ENCODE measurements at regions not wholly inside any gene's neighbourhood (a gene's known extent, or its start where the extent isn't known, plus 50 kb on each side); places are given as distances from the start of the nearest gene placed in this dataset.

- Histone ChIP-seq H3K9me3 (no peaks in the 10 kb centered on the region), H3K36me3 (no peaks in the 10 kb centered on the region), H3K27me3 (no peaks in the 10 kb centered on the region), H3K4me1 (no peaks in the 10 kb centered on the region), H3K27ac (no peak overlapping the region), H3K4me3 (no peak overlapping the region)
- no peak for TF ChIP-seq CTCF (IDR thresholded peaks at IDR 0.05)
- no peak for DNase-seq (ENCODE audit: low spot score)
These were observed 314.0 kb downstream of the AGTPBP1 start for GRCh38 chr9:85427772-85428171.

GRCh38 chr9:85425153-85425611 is 316.6 kb downstream of the AGTPBP1 start:
- peak; percentile 37 to 78 for TF ChIP-seq CTCF (IDR thresholded peaks at IDR 0.05)
- Histone ChIP-seq H3K4me1 (no peaks in the 10 kb centered on the region), H3K27ac (no peak overlapping the region), H3K9me3 (no peaks in the 10 kb centered on the region), H3K36me3 (no peaks in the 10 kb centered on the region), H3K4me3 (no peak overlapping the region), H3K27me3 (no peaks in the 10 kb centered on the region)
- no peak for DNase-seq (ENCODE audit: low spot score)

DNA sequence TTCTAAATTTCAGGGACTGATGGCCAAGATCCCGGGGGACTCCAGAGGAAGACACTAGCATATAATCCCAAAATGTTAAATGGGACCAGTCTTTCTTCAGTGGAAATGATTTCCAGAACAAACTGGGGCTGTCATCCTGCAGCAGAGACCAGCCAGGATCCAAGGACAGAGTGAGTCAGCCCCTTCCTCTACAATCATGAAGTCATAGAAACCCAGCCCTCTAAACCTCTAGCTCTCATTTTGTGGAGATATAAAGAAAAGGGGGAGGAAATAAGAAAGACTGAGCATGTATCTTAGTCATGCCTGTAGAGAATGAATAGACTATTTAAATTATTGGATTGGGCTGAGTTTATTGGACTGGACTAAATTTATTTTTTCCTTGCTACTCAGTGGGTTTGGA is 318.3 kb downstream of the AGTPBP1 start:
- no peak for TF ChIP-seq CTCF (IDR thresholded peaks at IDR 0.05)
- no peaks in the 10 kb centered on the region for H3K36me3 ChIP-seq
- no peaks in the 10 kb centered on the region for H3K9me3 ChIP-seq
- no peak overlapping the region for H3K4me3 ChIP-seq
- H3K4me1 ChIP-seq = no peaks in the 10 kb centered on the region
- H3K27me3 ChIP-seq = no peaks in the 10 kb centered on the region
- no peak for DNase-seq (ENCODE audit: low spot score)
- H3K27ac ChIP-seq = no peak overlapping the region

- H3K27me3 ChIP-seq = no peaks in the 10 kb centered on the region
- H3K27ac ChIP-seq = no peak overlapping the region
- H3K9me3 ChIP-seq = no peaks in the 10 kb centered on the region
- H3K4me1 ChIP-seq = no peaks in the 10 kb centered on the region
- no peak for TF ChIP-seq CTCF (IDR thresholded peaks at IDR 0.05)
- no peak for DNase-seq (ENCODE audit: low spot score)
- no peaks in the 10 kb centered on the region for H3K36me3 ChIP-seq
- no peak overlapping the region for H3K4me3 ChIP-seq
These were observed 320.1 kb downstream of the AGTPBP1 start for GRCh38 chr9:85421641-85422040.

- no peaks in the 10 kb centered on the region for H3K36me3 ChIP-seq
- DNase-seq (ENCODE audit: low spot score) = no peak
- no peak overlapping the region for H3K27ac ChIP-seq
- H3K27me3 ChIP-seq = no peaks in the 10 kb centered on the region
- H3K9me3 ChIP-seq = no peaks in the 10 kb centered on the region
- no peak overlapping the region for H3K4me3 ChIP-seq
- no peak for TF ChIP-seq CTCF (IDR thresholded peaks at IDR 0.05)
- H3K4me1 ChIP-seq = no peaks in the 10 kb centered on the region
These were observed 321.0 kb downstream of the AGTPBP1 start for GRCh38 chr9:85420750-85421149.

- no peak for DNase-seq (ENCODE audit: low spot score)
These were observed 324.1 kb downstream of the AGTPBP1 start for GRCh38 chr9:85417674-85418073.

More at GRCh38 chr9:85417674-85418073, 324.1 kb downstream of the AGTPBP1 start:
- no peak for TF ChIP-seq CTCF (IDR thresholded peaks at IDR 0.05)
- no peaks in the 10 kb centered on the region for H3K4me1 ChIP-seq
- no peaks in the 10 kb centered on the region for H3K9me3 ChIP-seq
- H3K4me3 ChIP-seq = no peak overlapping the region
- H3K27me3 ChIP-seq = no peaks in the 10 kb centered on the region
- no peak overlapping the region for H3K27ac ChIP-seq
- H3K36me3 ChIP-seq = no peaks in the 10 kb centered on the region
